GM23338 (cell line): ENCODE measurements at regions not wholly inside any gene's neighbourhood (a gene's known extent, or its start where the extent isn't known, plus 50 kb on each side); places are given as distances from the start of the nearest gene placed in this dataset.

Experiments
- ATAC-seq: fragments of 200-7000 bp; cut with Tn5 transposase; 3 replicates; pipeline ENCODE4 v1.9.1; 2020
- DNase-seq: peaks from one replicate; pipeline ENCODE4 v3.0.0-alpha.2; 2015; ENCODE audit warnings: low spot score
- H2AFZ ChIP-seq: fragments of 200-600 bp; sonication (generic); 2 replicates; pipeline ENCODE4 v1.8.0; 2016; ENCODE audit warnings: antibody characterized with exemption, mild to moderate bottlenecking, moderate library complexity
- H3F3A ChIP-seq: fragments of 200-600 bp; sonication (generic); replicated peaks from 2 replicates; pipeline ENCODE4 v1.8.0; 2017; ENCODE audit warnings: antibody characterized with exemption, mixed run types, low read depth
- H3K27ac ChIP-seq: fragments of 200-600 bp; sonication (generic); 2 replicates; pipeline ENCODE4 v1.6.1; 2016; ENCODE audit warnings: low read depth
- H3K27me3 ChIP-seq: fragments of 200-600 bp; sonication (generic); 2 replicates; pipeline ENCODE4 v1.8.0; 2016; ENCODE audit warnings: mild to moderate bottlenecking, mixed run types, moderate library complexity; ENCODE audit not compliant: insufficient read depth
- H3K36me3 ChIP-seq: fragments of 200-600 bp; sonication (generic); 2 replicates; pipeline ENCODE4 v1.8.0; 2016; ENCODE audit warnings: mild to moderate bottlenecking; ENCODE audit not compliant: insufficient read depth
- H3K4me1 ChIP-seq: fragments of 200-600 bp; sonication (generic); 2 replicates; pipeline ENCODE4 v1.8.0; 2016; ENCODE audit warnings: mild to moderate bottlenecking, moderate library complexity; ENCODE audit not compliant: insufficient read depth
- H3K4me2 ChIP-seq: fragments of 200-600 bp; sonication (generic); 2 replicates; pipeline ENCODE4 v1.7.1; 2017; ENCODE audit warnings: mixed run types
- H3K4me3 ChIP-seq: fragments of 200-600 bp; sonication (generic); 2 replicates; pipeline ENCODE4 v1.6.1; 2016; ENCODE audit warnings: mixed run types
- H3K79me2 ChIP-seq: fragments of 200-600 bp; sonication (generic); replicated peaks from 2 replicates; pipeline ENCODE4 v1.8.0; 2017; ENCODE audit warnings: mild to moderate bottlenecking; ENCODE audit not compliant: insufficient read depth
- H3K9me2 ChIP-seq: fragments of 200-600 bp; sonication (generic); 2 replicates; pipeline ENCODE4 v1.8.0; 2017; ENCODE audit not compliant: insufficient read depth
- H4K20me1 ChIP-seq: fragments of 200-600 bp; sonication (generic); replicated peaks from 2 replicates; pipeline ENCODE4 v1.8.0; 2017; ENCODE audit warnings: mild to moderate bottlenecking; ENCODE audit not compliant: insufficient read depth
- H3K27ac Mint-ChIP-seq: 2 replicates; pipeline ENCODE4 v1.8.0; 2020; ENCODE audit warnings: inconsistent platforms, mild to moderate bottlenecking, moderate library complexity, mixed read lengths
- H3K27me3 Mint-ChIP-seq: 3 replicates; pipeline ENCODE4 v1.8.0; 2022; ENCODE audit warnings: low read depth, mild to moderate bottlenecking, moderate library complexity, mixed read lengths, inconsistent platforms; ENCODE audit not compliant: insufficient read depth, poor library complexity
- H3K36me3 Mint-ChIP-seq: 3 replicates; pipeline ENCODE4 v1.8.0; 2021; ENCODE audit warnings: low read depth, mild to moderate bottlenecking, inconsistent platforms, moderate library complexity, mixed read lengths
- H3K4me1 Mint-ChIP-seq: 3 replicates; pipeline ENCODE4 v1.8.0; 2020; ENCODE audit warnings: mild to moderate bottlenecking, inconsistent platforms, mixed read lengths
- H3K4me3 Mint-ChIP-seq: 3 replicates; pipeline ENCODE4 v1.8.0; 2021; ENCODE audit warnings: moderate library complexity, mild to moderate bottlenecking, inconsistent platforms, mixed read lengths
- H3K9me3 Mint-ChIP-seq: 3 replicates; pipeline ENCODE4 v1.8.0; 2020; ENCODE audit warnings: moderate library complexity, mild to moderate bottlenecking, inconsistent platforms, mixed read lengths
- CTCF ChIP-seq, 2 experiments: fragments of 200-600 bp in 1 of 2; sonication (generic) in 1 of 2; conservative IDR thresholded peaks; 2 replicates each; pipeline versions ENCODE4 v1.5.1 to v1.6.1; 2016 to 2017; ENCODE audit warnings: antibody characterized with exemption in 2 of 2, low read depth in 2 of 2, mild to moderate bottlenecking in 2 of 2, moderate library complexity in 1 of 2
- EZH2 ChIP-seq: fragments of 200-600 bp; sonication (generic); IDR thresholded peaks from one replicate; pipeline ENCODE4 v1.8.0; 2017; ENCODE audit warnings: antibody characterized with exemption, mild to moderate bottlenecking, low read depth; ENCODE audit not compliant: unreplicated experiment
- JUNB ChIP-seq: IDR thresholded peaks from one replicate; pipeline ENCODE4 v1.6.1; 2016; ENCODE audit warnings: antibody characterized with exemption; ENCODE audit not compliant: unreplicated experiment
- NANOG ChIP-seq: IDR thresholded peaks from 2 replicates; pipeline ENCODE4 v1.6.1; 2016; ENCODE audit warnings: antibody characterized with exemption, borderline replicate concordance
- STAT1 ChIP-seq: IDR thresholded peaks from one replicate; pipeline ENCODE4 v1.6.1; 2016; ENCODE audit warnings: antibody characterized with exemption; ENCODE audit not compliant: unreplicated experiment
- ZNF114 ChIP-seq: fragments of 250-450 bp; sonication (Bioruptor Pico); IDR thresholded peaks from 2 replicates; pipeline ENCODE4 v1.5.0; 2020; ENCODE audit warnings: mild to moderate bottlenecking, moderate library complexity
- ZNF331 ChIP-seq: fragments of 250-450 bp; sonication (Bioruptor Pico); IDR thresholded peaks from 2 replicates; pipeline ENCODE4 v1.5.0; 2020; ENCODE audit warnings: low read depth, mild to moderate bottlenecking, moderate library complexity
- ZNF462 ChIP-seq: fragments of 250-450 bp; sonication (Bioruptor Pico); IDR thresholded peaks from 2 replicates; pipeline ENCODE4 v1.5.0; 2020; ENCODE audit warnings: mild to moderate bottlenecking, moderate library complexity

GRCh38 chr2:48849770-48850169 is 94.2 kb upstream of the LHCGR start (continued):
- TF ChIP-seq ZNF462 (CRISPR knock-in tag) (no peak), EZH2 (no peak), JUNB (no peak), CTCF (conservative IDR thresholded peaks at IDR 0.05; ENCODE audit: low read depth in 2 of 2) (no peak), NANOG (no peak)

- Mint-ChIP-seq H3K4me1 (no peaks in the 10 kb centered on the region), H3K36me3 (no peaks in the 10 kb centered on the region), H3K9me3 (no peaks in the 10 kb centered on the region), H3K4me3 (no peak overlapping the region), H3K27ac (no peak overlapping the region), H3K27me3 (no peaks in the 10 kb centered on the region)
- Histone ChIP-seq H3K36me3 (no peaks in the 10 kb centered on the region), H3K4me1 (no peaks in the 10 kb centered on the region), H4K20me1 (no peaks in the 10 kb centered on the region), H3K9me2 (peaks cover 36% of the 10 kb centered on the region), H3F3A (no peaks in the 10 kb centered on the region), H3K79me2 (no peaks in the 10 kb centered on the region), H2AFZ (no peak overlapping the region), H3K4me2 (no peak overlapping the region), H3K27ac (no peak overlapping the region), H3K4me3 (no peak overlapping the region), H3K27me3 (no peaks in the 10 kb centered on the region)
- DNase-seq (no peak), ATAC-seq (no peak)
- TF ChIP-seq ZNF114 (CRISPR knock-in tag) (no peak), STAT1 (no peak), ZNF331 (CRISPR knock-in tag) (no peak), ZNF462 (CRISPR knock-in tag) (no peak)
These were observed 90.2 kb upstream of the LHCGR start for GRCh38 chr2:48845684-48846083.
